ENCODE measurements at regions not wholly inside any gene's neighbourhood (a gene's known extent, or its start where the extent isn't known, plus 50 kb on each side); places are given as distances from the start of the nearest gene placed in this dataset.

- CTCF ChIA-PET (ENCODE audit: unreplicated experiment) = no interaction called here
- no peak for TF ChIP-seq EZH2phosphoT487 (IDR thresholded peaks at IDR 0.05; ENCODE audit: borderline replicate concordance, low read depth, low read length)
- TF ChIP-seq, protein P1, sequence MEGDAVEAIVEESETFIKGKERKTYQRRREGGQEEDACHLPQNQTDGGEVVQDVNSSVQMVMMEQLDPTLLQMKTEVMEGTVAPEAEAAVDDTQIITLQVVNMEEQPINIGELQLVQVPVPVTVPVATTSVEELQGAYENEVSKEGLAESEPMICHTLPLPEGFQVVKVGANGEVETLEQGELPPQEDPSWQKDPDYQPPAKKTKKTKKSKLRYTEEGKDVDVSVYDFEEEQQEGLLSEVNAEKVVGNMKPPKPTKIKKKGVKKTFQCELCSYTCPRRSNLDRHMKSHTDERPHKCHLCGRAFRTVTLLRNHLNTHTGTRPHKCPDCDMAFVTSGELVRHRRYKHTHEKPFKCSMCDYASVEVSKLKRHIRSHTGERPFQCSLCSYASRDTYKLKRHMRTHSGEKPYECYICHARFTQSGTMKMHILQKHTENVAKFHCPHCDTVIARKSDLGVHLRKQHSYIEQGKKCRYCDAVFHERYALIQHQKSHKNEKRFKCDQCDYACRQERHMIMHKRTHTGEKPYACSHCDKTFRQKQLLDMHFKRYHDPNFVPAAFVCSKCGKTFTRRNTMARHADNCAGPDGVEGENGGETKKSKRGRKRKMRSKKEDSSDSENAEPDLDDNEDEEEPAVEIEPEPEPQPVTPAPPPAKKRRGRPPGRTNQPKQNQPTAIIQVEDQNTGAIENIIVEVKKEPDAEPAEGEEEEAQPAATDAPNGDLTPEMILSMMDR (conservative IDR thresholded peaks at IDR 0.05; ENCODE audit: low read length) = no peak
- POLR2A ChIA-PET = no interaction called here
- no peaks in the 10 kb centered on the region for H4K20me1 ChIP-seq (ENCODE audit: insufficient read depth, low read length)
- intact Hi-C loops (cut with micrococcal nuclease; ENCODE audit: unreplicated experiment) = no loop called here
- H3K4me1 ChIP-seq (ENCODE audit: insufficient read depth, low read length, poor library complexity, severe bottlenecking) = no peaks in the 10 kb centered on the region
- no peaks in the 10 kb centered on the region for H3K79me2 ChIP-seq (ENCODE audit: insufficient read depth, low read depth, low read length)
- H3K4me2 ChIP-seq (ENCODE audit: low read length) = no peak overlapping the region
- DNase-seq (ENCODE audit: low spot score) = no peak
- H2AFZ ChIP-seq (ENCODE audit: low read length) = no peak overlapping the region
- H3K9me2 ChIP-seq (ENCODE audit: insufficient read depth, low read length) = no peaks in the 10 kb centered on the region
- no peak overlapping the region for H3K4me3 ChIP-seq (ENCODE audit: low read depth, low read length, poor library complexity, severe bottlenecking)
- BruUV-seq (replicated peaks) = no TSS peak
- H3K27ac ChIP-seq (ENCODE audit: low read depth, low read length, poor library complexity, severe bottlenecking) = no peak overlapping the region
- H3K9me3 ChIP-seq (ENCODE audit: low read length) = no peaks in the 10 kb centered on the region
- no peaks in the 10 kb centered on the region for H3K36me3 ChIP-seq (ENCODE audit: insufficient read depth, low read length)
These were observed 295.2 kb downstream of the ANKRD50 start for GRCh38 chr4:124417371-124417770.

GRCh38 chr4:124420166-124420695, 292.3 kb downstream of the ANKRD50 start:
- Histone ChIP-seq H4K20me1 (ENCODE audit: insufficient read depth, low read length) (no peaks in the 10 kb centered on the region), H3K9me2 (ENCODE audit: insufficient read depth, low read length) (no peaks in the 10 kb centered on the region), H3K4me3 (ENCODE audit: low read depth, low read length, poor library complexity, severe bottlenecking) (no peak overlapping the region), H2AFZ (ENCODE audit: low read length) (no peak overlapping the region), H3K27ac (ENCODE audit: low read depth, low read length, poor library complexity, severe bottlenecking) (no peak overlapping the region), H3K4me2 (ENCODE audit: low read length) (no peak overlapping the region), H3K36me3 (ENCODE audit: insufficient read depth, low read length) (no peaks in the 10 kb centered on the region), H3K4me1 (ENCODE audit: insufficient read depth, low read length, poor library complexity, severe bottlenecking) (no peaks in the 10 kb centered on the region), H3K79me2 (ENCODE audit: insufficient read depth, low read depth, low read length) (no peaks in the 10 kb centered on the region), H3K9me3 (ENCODE audit: low read length) (no peaks in the 10 kb centered on the region)
- no peak for DNase-seq (ENCODE audit: low spot score)
- intact Hi-C loops (cut with micrococcal nuclease; ENCODE audit: unreplicated experiment) = no loop called here
- CTCF ChIA-PET (ENCODE audit: unreplicated experiment) = no interaction called here
- no peak for TF ChIP-seq EZH2phosphoT487 (IDR thresholded peaks at IDR 0.05; ENCODE audit: borderline replicate concordance, low read depth, low read length)
- TF ChIP-seq, protein P1 (conservative IDR thresholded peaks at IDR 0.05; ENCODE audit: low read length) = no peak
- no TSS peak for BruUV-seq (replicated peaks)
- POLR2A ChIA-PET = no interaction called here

DNA sequence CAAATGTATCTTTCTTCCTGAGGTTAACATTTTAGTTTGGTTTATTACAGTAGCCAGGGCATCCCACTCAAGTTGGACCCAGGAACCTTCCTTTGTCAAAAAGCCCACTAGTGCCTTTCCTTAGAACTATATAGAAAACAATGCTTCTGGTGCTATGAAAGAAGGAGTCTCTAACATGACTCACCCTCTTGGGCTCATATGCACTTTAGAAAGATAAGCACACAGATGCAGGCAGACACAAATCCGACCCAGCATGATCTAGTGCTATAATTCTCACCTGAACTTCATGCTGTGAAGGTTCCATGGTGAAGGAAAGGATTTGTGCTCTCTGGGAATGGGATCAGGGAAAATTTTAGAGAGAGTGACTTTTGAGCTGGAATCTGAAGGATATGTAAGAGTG, 289.4 kb downstream of the ANKRD50 start:
- intact Hi-C loops (cut with micrococcal nuclease; ENCODE audit: unreplicated experiment) = no loop called here
- H3K4me3 ChIP-seq (ENCODE audit: low read depth, low read length, poor library complexity, severe bottlenecking) = no peak overlapping the region
- no peak overlapping the region for H3K4me2 ChIP-seq (ENCODE audit: low read length)
- no peak for TF ChIP-seq EZH2phosphoT487 (IDR thresholded peaks at IDR 0.05; ENCODE audit: borderline replicate concordance, low read depth, low read length)
- TF ChIP-seq, protein P1 (conservative IDR thresholded peaks at IDR 0.05; ENCODE audit: low read length) = no peak
- H3K27ac ChIP-seq (ENCODE audit: low read depth, low read length, poor library complexity, severe bottlenecking) = no peak overlapping the region
- POLR2A ChIA-PET = no interaction called here
- BruUV-seq (replicated peaks) = no TSS peak
- H2AFZ ChIP-seq (ENCODE audit: low read length) = no peak overlapping the region
- H3K9me2 ChIP-seq (ENCODE audit: insufficient read depth, low read length) = no peaks in the 10 kb centered on the region
- H4K20me1 ChIP-seq (ENCODE audit: insufficient read depth, low read length) = no peaks in the 10 kb centered on the region
- no peak for DNase-seq (ENCODE audit: low spot score)
- no peaks in the 10 kb centered on the region for H3K36me3 ChIP-seq (ENCODE audit: insufficient read depth, low read length)
- CTCF ChIA-PET (ENCODE audit: unreplicated experiment) = no interaction called here
- no peaks in the 10 kb centered on the region for H3K4me1 ChIP-seq (ENCODE audit: insufficient read depth, low read length, poor library complexity, severe bottlenecking)
- H3K79me2 ChIP-seq (ENCODE audit: insufficient read depth, low read depth, low read length) = no peaks in the 10 kb centered on the region
- no peaks in the 10 kb centered on the region for H3K9me3 ChIP-seq (ENCODE audit: low read length)

All from OCI-LY7 (cell line).